SK-N-SH treated with all-trans-retinoic acid at 6 μM for 48 hours (cell line): ENCODE measurements at regions not wholly inside any gene's neighbourhood (a gene's known extent, or its start where the extent isn't known, plus 50 kb on each side); places are given as distances from the start of the nearest gene placed in this dataset.

ENCODE experiments used
- ATAC-seq: fragments of 200-7000 bp; cut with Tn5 transposase; 3 replicates; pipeline ENCODE4 v1.9.1; 2020; ENCODE audit warnings: mild to moderate bottlenecking, moderate library complexity
- ARNTL ChIP-seq: fragments of 450-650 bp; formaldehyde crosslinking; IDR thresholded peaks from 2 replicates; pipeline ENCODE4 v1.5.0; 2020; ENCODE audit warnings: low read depth, mild to moderate bottlenecking, moderate library complexity, borderline replicate concordance
- BACH2 ChIP-seq: fragments of 250-450 bp; sonication (Bioruptor Pico); IDR thresholded peaks from 2 replicates; pipeline ENCODE4 v1.9.0; 2021; ENCODE audit warnings: mild to moderate bottlenecking, borderline replicate concordance
- CREB5 ChIP-seq: fragments of 250-450 bp; sonication (Bioruptor Pico); IDR thresholded peaks from 2 replicates; pipeline ENCODE4 v1.5.1; 2020; ENCODE audit warnings: low read depth, mild to moderate bottlenecking, moderate library complexity
- CSDC2 ChIP-seq: fragments of 250-450 bp; sonication (Bioruptor Pico); IDR thresholded peaks from 2 replicates; pipeline ENCODE4 v1.5.0; 2020; ENCODE audit warnings: mild to moderate bottlenecking, moderate library complexity
- CSRNP3 ChIP-seq: fragments of 250-450 bp; sonication (Bioruptor Pico); IDR thresholded peaks from 2 replicates; pipeline ENCODE4 v1.5.1; 2021; ENCODE audit warnings: mild to moderate bottlenecking, moderate library complexity
- ESRRG ChIP-seq: fragments of 250-450 bp; sonication (Bioruptor Pico); IDR thresholded peaks from 2 replicates; pipeline ENCODE4 v1.6.1; 2021; ENCODE audit warnings: mild to moderate bottlenecking
- GLIS3 ChIP-seq: fragments of 250-450 bp; sonication (Bioruptor Pico); IDR thresholded peaks from 2 replicates; pipeline ENCODE4 v1.5.0; 2020; ENCODE audit warnings: mild to moderate bottlenecking, moderate library complexity
- OSR1 ChIP-seq: fragments of 250-450 bp; sonication (Bioruptor Pico); IDR thresholded peaks from 2 replicates; pipeline ENCODE4 v1.8.0; 2022; ENCODE audit warnings: moderate library complexity, mild to moderate bottlenecking, inconsistent platforms
- PATZ1 ChIP-seq: fragments of 250-450 bp; sonication (Bioruptor Pico); IDR thresholded peaks from 2 replicates; pipeline ENCODE4 v1.8.0; 2020; ENCODE audit warnings: mild to moderate bottlenecking, moderate library complexity, borderline replicate concordance
- POU6F1 ChIP-seq: fragments of 250-450 bp; sonication (Bioruptor Pico); IDR thresholded peaks from 2 replicates; pipeline ENCODE4 v1.8.0; 2021; ENCODE audit warnings: low read depth, mild to moderate bottlenecking, moderate library complexity, borderline replicate concordance
- PPARA ChIP-seq: fragments of 250-450 bp; sonication (Bioruptor Pico); IDR thresholded peaks from 2 replicates; pipeline ENCODE4 v1.5.0; 2020; ENCODE audit warnings: mild to moderate bottlenecking, borderline replicate concordance
- SNAI2 ChIP-seq: fragments of 250-450 bp; sonication (Bioruptor Pico); IDR thresholded peaks from 2 replicates; pipeline ENCODE4 v1.5.0; 2020; ENCODE audit warnings: mild to moderate bottlenecking, moderate library complexity
- TCF4 ChIP-seq: fragments of 250-450 bp; sonication (Bioruptor Pico); IDR thresholded peaks from 2 replicates; pipeline ENCODE4 v1.8.0; 2021; ENCODE audit warnings: mild to moderate bottlenecking, moderate library complexity, borderline replicate concordance
- TOX ChIP-seq: fragments of 250-450 bp; sonication (Bioruptor Pico); IDR thresholded peaks from 2 replicates; pipeline ENCODE4 v1.8.0; 2021; ENCODE audit warnings: mild to moderate bottlenecking, moderate library complexity, borderline replicate concordance
- TSHZ2 ChIP-seq: fragments of 250-450 bp; sonication (Bioruptor Pico); IDR thresholded peaks from 2 replicates; pipeline ENCODE4 v1.5.0; 2020; ENCODE audit warnings: mild to moderate bottlenecking, moderate library complexity
- ZFP3 ChIP-seq: fragments of 250-450 bp; sonication (Bioruptor Pico); IDR thresholded peaks from 2 replicates; pipeline ENCODE4 v1.5.0; 2020; ENCODE audit warnings: mild to moderate bottlenecking, moderate library complexity
- ZFP30 ChIP-seq: fragments of 450-650 bp; formaldehyde crosslinking; IDR thresholded peaks from 2 replicates; pipeline ENCODE4 v1.5.0; 2022; ENCODE audit warnings: mild to moderate bottlenecking, moderate library complexity
- ZNF565 ChIP-seq: fragments of 450-650 bp; formaldehyde crosslinking; conservative IDR thresholded peaks from 2 replicates; pipeline ENCODE4 v1.5.0; 2020; ENCODE audit warnings: low read depth, mild to moderate bottlenecking, moderate library complexity
- ZNF70 ChIP-seq: fragments of 450-650 bp; formaldehyde crosslinking; IDR thresholded peaks from 2 replicates; pipeline ENCODE4 v1.5.0; 2020; ENCODE audit warnings: mild to moderate bottlenecking, moderate library complexity
- ZNF8 ChIP-seq: fragments of 450-650 bp; formaldehyde crosslinking; IDR thresholded peaks from 2 replicates; pipeline ENCODE4 v1.5.0; 2020; ENCODE audit warnings: mild to moderate bottlenecking, moderate library complexity

- TF ChIP-seq ZFP3 (CRISPR knock-in tag) (no peak), CSRNP3 (CRISPR knock-in tag) (no peak), GLIS3 (CRISPR knock-in tag) (no peak), TOX (CRISPR knock-in tag) (no peak), PATZ1 (CRISPR knock-in tag) (no peak), ZNF70 (CRISPR knock-in tag) (no peak), PPARA (CRISPR knock-in tag) (no peak), TSHZ2 (no peak)
These were observed 140.6 kb upstream of the TLE4 start for GRCh38 chr9:79431019-79431679.

GRCh38 chr9:79432485-79432884 lies 139.3 kb upstream of the TLE4 start:
- no peak for ATAC-seq
- no peak for TF ChIP-seq ESRRG (CRISPR knock-in tag)
- TF ChIP-seq GLIS3 (CRISPR knock-in tag), result no peak
- TF ChIP-seq CSRNP3 (CRISPR knock-in tag), result no peak
- TF ChIP-seq TCF4 (CRISPR knock-in tag), result no peak
- TF ChIP-seq ZNF8 (CRISPR knock-in tag), result no peak
- TF ChIP-seq ZFP3 (CRISPR knock-in tag), result no peak
- TF ChIP-seq POU6F1 (CRISPR knock-in tag), result no peak
- TF ChIP-seq CREB5 (CRISPR knock-in tag), result no peak
- no peak for TF ChIP-seq PATZ1 (CRISPR knock-in tag)
- TF ChIP-seq ZNF565 (CRISPR knock-in tag), result no peak
- no peak for TF ChIP-seq CSDC2 (CRISPR knock-in tag)
- no peak for TF ChIP-seq PPARA (CRISPR knock-in tag)
- no peak for TF ChIP-seq ARNTL (CRISPR knock-in tag)
- TF ChIP-seq BACH2, result no peak
- no peak for TF ChIP-seq TOX (CRISPR knock-in tag)
- no peak for TF ChIP-seq ZFP30 (CRISPR knock-in tag)
- no peak for TF ChIP-seq SNAI2 (CRISPR knock-in tag)
- TF ChIP-seq ZNF70 (CRISPR knock-in tag), result no peak
- no peak for TF ChIP-seq OSR1

More at GRCh38 chr9:79431019-79431679, 140.6 kb upstream of the TLE4 start:
- no peak for ATAC-seq
